Urothelium cell line (cell line): ENCODE measurements at regions not wholly inside any gene's neighbourhood (a gene's known extent, or its start where the extent isn't known, plus 50 kb on each side); places are given as distances from the start of the nearest gene placed in this dataset.
"Not testable (repeated sequence)": the region's sequence is repeated elsewhere in the genome, so short reads cannot be mapped to it uniquely, and the experiment has no call there.

ENCODE experiments used
- DNase-seq: peaks from one replicate; pipeline ENCODE4 v3.0.0; 2011; ENCODE audit warnings: low spot score, mixed read lengths
- FAIRE-seq: peaks from 2 replicates; lab custom pipeline; 2011; peaks lifted over from hg19 to GRCh38; lab: Jason Lieb, UNC

DNA sequence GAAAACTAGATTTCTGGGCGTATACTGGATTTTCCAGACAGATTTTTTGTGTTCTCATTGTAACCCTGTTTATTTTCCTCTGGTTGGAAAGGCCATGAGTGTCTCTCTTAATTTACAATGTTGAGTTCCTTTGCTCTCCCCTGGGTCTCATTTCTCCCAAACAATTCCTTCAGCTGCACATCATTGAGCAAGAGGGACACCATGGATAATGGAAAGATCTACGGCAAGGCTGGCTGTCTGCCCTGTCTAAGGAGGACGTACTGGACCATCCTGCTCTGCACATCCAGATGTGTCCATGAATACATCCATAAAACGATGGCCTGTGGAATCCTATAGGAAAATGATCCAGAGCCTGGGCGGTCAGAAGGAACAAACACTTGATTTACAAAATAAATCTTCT lies 258.1 kb upstream of the MCTP2 start:
- FAIRE-seq = no peak
- DNase-seq = no peak

DNA sequence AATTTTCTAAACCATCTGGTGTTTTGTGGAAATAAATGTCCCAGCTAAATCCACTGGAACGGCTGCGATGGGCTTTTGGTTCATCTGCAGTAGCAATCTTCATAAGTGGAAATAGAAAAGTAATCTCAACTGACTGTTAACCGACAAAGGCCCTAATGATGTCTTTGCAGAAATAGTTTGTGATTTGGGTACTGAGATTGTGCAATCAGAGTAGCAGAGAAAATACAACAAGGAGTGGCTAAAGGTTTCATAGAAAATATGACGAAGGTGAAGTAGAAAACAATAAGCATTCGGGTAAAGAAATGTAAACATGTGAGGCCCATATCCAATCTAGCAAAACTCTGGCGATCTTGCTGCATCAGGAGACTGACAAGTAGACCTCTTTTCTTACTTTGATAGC lies 262.6 kb upstream of the MCTP2 start:
- DNase-seq = no peak

DNA sequence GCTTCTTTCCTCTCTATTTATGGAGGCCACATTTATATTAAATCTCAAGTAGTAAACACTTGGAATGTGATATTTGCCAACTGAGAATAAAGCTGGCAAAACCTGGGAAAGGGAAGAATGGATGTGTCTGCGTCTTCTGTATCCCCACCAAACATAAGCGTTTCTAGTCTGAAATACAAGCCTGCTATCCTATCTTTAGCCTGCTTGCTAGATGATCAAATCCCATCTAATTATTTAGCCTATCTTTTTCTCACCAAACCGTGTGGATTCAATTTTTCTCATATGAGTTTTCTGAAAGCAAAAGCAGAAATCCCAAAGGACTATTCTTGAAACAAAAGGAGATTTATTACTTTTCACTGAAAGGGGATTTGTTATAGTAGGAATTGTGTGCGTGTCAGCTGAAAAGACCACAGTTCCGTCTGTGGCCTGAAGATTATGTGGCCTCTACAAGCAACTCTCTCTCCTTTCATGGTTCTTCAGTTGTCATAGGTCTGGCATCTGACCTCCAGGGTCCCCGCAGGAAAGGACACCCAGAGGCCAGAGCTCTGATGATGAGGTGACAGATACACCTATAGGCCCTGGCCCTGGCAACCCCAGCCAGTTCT lies 266.0 kb upstream of the MCTP2 start:
- DNase-seq = no peak
- FAIRE-seq = no peak

More for the DNA sequence above, 262.6 kb upstream of the MCTP2 start:
- FAIRE-seq = no peak

DNA sequence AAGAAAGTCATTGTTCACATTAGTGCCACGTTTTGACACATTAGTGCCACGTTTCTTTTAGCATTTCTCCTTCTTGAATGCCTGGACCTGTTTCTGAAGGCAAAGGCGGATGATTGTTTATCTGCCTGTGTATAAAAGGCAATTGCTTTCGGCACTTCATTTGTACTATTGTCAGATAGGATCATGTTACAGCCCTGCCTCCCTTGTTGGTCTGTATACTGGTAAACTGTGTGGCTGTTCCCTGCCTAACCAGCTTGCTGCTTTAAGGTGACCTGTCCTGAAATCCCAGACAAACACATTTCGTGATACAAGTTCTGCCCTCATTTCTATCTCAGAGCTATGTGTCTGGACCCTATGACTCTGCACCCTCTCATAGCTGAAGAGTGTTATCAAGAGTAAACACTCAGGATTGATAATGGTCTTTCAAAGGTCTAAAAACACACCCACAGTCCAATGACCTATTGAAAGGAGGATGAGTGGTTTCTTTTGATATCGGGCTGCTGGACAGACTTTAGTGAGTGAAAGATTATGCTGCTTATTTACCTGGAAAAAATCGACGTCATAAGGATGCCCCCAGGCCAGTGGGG lies 276.3 kb upstream of the MCTP2 start:
- FAIRE-seq = peak; percentile 17

DNA sequence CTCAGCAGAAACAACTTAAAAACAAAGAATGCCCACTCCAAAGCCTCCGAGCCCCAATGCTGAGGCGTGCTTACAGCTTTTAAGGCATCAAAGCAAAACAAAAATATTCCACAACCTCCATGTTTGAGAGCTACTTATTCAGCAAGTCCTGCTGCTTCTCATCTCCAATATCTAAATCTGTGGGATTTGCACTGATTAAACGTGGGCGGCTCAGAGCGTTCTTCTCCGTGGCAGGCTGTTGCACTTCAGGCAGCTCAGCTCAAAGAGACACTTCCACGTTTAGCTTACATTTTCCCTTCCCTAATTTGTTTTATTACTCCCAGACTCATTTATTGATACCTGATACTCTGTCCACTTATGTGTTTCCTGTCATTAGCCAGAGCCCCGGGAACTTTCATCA lies 282.6 kb upstream of the MCTP2 start:
- FAIRE-seq = no peak
- DNase-seq = no peak

More for the DNA sequence above, 276.3 kb upstream of the MCTP2 start:
- no peak for DNase-seq

DNA sequence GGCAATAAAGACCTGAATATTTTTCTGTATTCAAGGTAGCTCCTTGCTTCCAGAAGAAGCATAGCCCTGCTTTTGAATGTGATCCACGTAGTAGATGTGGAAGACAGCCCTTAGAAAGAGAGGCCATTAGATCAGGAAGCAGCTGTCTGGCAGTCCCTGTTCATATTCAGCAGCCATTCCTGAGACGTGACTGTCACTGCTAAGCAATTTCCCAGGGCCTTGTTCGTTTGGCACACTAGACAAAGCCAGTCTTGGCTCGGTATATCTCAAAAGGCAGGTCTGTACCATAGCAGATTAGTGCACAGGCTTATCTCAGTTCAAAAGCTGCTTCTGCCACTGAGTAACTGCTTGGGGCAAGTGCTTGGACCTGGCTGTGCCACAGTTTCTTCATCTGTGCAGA lies 287.8 kb upstream of the MCTP2 start:
- FAIRE-seq (no peak), DNase-seq (no peak)

DNA sequence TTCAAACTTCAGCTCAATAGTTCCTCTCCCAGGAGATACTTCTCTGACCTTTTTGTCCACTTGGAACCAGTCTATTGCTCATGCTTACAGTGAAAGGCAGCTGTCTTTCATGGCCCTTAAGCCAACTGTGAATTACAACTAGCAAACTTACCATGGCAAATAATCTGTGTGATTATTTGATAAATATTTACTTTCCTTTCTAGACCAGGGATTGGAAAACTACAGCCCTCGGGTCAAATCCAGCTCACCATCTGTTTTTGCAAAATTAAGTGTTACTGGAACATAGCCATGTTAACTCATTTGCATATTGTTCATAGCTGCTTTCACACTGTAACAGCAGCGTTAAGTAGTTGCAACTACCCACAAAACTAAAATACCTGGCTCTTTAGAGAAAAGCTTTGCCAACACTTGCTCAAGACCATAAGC lies 289.1 kb upstream of the MCTP2 start:
- DNase-seq (no peak), FAIRE-seq (no peak)

DNA sequence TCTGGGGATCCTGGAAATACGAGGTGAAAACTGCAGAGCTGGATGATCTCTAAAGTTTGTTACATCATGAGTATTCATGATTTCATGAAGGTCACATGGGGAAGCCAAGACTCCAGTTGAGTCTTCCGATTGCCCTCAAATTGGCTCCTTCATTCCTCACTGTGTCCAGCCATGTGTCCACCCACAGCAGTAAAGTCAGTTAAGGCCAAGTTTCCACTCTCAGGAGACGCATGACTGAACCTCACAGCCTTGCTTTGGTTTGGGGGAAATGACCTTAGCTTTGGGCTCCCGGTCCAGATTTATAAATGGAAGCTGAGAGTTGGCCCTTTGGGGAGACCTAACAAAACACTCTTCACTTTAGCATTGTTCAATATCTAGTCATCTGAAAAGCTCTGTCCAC lies 289.7 kb upstream of the MCTP2 start:
- no peak for DNase-seq
- FAIRE-seq = no peak

DNA sequence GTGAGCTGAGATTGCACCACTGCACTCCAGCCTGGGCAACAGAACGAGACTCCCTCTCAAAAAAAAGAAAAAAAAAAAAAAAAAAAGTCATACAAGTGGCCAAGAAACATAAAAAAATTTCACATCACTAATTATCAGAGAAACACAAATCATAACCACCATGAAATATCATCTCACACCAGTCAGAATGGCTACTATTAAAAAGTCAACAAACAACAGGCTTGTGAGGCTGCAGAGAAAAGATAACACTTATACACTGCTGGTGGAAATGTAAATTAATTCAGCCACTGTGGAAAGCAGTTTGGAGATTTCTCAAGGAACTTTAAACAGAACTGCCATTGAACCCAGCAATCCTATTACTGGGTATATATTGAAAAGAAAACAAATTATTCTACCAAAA lies 291.1 kb upstream of the MCTP2 start:
- DNase-seq = no peak

DNA sequence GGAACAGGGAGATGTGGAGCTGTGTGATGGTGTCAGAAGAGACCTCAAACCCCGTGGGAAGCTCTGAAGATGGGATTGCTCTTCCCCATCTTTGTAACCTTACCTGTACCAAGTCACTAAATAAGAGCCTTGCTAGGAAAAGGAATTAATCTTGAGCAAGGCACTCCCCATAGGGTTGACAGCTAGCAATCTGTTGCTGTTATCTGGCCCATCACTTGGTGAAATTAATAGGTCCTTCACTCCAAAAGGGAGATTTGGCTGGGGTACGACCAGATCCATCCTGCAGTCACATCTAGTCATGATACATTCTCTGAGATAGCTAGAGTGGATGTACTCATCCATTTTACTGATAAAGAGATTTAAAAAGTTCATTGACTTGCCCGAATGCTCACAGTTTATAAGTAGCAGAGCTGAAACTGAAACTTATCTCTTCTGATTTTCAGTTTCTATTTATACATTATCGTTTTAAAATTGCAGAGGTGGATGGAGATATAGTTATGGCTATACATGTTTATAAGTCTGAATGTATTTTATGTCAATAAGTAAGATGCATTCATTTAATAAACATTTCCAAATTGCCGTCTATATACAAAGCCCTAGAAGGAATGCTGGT lies 299.1 kb upstream of the MCTP2 start:
- DNase-seq = no peak
- FAIRE-seq = no peak

More for the DNA sequence above, 291.1 kb upstream of the MCTP2 start:
- FAIRE-seq = no peak

DNA sequence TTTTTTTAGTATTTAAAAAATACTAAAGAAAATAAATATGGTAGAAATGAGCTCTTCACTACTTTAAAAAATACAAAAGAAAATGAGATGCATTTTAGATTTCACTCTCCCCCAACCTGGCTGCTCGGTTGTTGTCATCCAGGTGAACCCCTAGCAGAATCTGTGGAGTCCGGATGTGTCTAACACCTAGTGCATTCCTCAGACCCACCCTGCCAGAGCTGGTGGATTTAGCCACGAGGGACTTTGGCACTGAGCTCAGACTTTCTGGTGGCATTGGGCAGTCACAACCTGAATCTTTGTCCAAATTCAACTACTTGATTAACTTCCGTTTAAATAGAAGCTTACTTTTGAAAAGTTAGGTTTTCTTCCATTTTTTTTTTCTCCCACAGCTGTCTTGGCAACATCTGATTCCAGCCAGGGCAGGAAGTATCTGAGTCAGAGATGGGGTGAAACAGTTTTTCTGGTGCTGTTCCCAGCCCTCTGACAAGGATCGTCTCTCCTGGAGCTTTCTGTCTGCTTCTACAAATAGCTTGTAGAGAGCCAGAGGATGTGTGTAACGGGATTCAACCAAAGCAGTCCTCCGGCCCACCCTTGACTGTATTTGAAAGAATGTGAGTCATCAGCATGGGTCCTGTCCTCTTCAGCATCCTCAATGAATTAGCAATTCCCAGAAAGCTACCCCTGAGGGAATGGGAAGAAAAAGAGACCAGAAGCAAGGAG lies 301.8 kb upstream of the MCTP2 start:
- DNase-seq (peak; percentile 61), FAIRE-seq (no peak)

DNA sequence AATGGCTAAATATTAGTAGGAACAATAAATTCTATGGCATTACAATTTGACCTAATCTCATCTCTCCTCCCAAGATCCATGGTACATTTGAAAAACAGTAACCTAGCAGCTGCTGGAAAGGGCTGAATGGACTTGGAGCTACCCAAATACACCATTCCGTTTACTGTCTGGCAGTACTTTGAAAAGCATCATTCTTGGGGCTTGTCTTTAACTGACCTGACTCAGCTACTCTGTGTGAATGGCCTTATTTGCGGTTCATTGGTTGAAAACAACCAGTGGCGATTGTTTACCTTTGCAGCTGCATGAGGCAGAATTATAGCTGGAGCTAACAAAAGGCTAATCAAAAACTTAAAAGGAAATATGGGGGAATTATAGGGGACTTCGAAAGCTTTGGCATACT lies 311.2 kb upstream of the MCTP2 start:
- no peak for DNase-seq
- no peak for FAIRE-seq

DNA sequence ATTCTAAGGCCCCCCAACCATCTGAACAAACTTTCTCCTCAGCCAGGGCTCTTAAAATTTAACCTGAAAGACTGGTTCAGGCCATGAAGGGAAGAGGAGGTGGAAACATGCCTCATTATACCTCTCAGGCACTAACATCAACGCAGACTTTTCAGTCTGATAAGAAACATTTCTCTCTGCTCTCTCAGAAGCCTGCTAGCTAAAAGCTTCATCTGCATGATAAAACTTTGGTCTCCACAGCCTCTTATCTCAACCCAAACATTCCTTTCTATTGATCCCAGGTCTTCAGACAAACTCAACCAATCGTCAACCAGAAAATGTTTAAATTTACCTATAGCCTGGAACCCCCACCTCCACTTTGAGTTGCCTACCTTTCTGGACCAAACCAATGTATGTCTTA lies 312.6 kb upstream of the MCTP2 start:
- DNase-seq, FAIRE-seq: not testable (repeated sequence)

DNA sequence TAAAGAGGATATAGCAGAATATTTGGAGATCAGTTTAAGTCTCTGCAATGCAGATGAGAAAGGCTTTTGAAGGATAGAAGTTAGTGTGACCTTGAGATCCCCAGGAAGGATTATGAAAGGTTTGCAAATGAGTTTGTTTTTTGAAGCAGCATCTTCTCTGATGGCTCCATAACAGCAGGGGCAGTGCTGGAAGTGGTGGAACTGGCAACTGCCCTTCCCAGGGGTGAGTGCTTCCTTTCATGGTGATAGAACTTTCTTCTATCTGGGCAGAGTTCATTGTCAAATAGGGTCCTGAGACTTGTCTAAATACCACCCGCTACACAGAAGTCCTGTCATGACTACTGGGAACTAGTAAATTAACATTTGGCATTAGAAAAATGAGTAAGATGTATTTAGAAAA lies 314.2 kb upstream of the MCTP2 start:
- no peak for DNase-seq
- no peak for FAIRE-seq

DNA sequence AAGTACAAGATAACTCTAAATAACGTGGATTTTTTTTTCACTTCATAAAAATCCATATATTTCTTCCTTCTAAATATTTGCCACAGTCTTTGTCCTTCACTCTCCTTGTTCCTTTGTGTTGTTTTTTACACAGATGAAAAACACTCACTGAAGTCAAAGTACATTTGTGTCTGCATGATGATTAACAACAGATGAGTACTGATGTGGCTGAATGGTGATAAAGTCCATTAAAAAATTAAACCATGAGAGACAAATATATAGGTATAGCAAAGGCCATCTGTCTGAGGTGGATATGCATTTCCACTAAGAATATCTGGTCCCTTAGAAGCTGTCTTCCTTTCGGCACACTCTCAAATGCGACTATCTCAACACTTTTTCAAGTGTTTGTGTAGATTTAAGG lies 317.5 kb upstream of the MCTP2 start:
- FAIRE-seq = no peak
- no peak for DNase-seq

DNA sequence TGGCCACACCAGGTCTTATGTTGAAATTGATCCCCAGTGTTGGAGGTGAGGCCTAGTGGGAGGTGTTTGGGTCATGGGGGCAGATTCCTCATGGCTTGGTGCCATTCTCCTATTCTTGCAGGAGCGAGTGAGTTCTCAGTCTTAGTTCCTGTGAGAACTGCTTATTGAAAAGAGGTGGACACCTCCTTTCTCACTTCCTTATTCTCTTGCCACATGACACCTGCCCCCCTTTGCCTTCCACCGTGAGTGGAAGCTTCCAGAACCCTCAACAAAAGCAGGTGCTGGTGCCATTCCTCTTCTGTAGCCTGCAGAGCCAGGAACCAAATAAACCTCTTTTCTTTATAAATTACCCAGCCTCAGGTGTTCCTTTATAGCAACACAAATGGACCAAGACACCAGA lies 318.1 kb upstream of the MCTP2 start:
- FAIRE-seq = no peak
- DNase-seq = no peak

DNA sequence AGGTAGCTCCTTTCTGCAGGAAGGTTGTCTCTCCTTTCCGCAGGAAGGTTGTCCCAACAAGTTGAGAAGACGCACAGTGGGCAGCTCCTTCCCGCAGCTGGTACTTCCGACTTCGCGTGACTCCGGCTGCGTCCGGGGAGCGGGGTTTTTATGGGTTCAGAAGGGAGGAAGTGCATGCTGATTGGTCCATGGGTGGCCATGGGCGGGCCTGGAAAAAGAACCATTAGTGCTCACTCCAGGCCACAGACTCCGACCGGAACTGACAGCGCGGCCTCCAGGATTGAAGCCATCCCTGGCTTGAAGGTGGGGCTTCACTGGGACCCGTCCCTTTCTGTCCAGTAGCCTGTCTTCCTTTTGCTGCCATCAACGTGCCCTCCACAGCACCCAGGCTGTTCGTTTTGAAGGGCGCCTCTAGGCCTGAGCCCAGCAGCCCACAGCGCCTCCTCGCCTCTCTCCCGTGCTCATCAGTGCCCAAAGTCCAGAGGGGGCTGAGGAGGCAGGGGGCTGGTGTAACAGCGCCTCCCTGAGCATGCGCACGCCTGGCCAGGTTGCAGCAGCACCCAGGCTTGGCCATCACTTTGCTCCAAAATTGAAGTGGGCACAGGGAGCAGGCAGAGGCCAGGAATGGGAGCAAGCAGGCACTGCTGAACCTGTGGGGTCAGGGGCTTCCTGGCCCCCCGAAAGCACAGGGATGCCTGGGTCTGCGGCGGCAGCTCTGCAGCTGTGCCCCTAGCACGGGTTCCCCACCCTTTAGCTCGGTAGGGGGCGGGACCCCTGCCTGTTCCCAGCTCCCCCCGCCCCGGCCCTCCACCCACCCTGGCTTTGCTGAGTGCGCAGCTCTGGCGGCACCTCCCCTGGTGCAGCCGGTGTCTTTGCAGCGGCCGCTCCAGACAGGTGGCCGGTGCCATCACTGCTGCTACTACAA lies 330.6 kb upstream of the MCTP2 start:
- DNase-seq (peak; percentile 86), FAIRE-seq (peak; percentile 76)

DNA sequence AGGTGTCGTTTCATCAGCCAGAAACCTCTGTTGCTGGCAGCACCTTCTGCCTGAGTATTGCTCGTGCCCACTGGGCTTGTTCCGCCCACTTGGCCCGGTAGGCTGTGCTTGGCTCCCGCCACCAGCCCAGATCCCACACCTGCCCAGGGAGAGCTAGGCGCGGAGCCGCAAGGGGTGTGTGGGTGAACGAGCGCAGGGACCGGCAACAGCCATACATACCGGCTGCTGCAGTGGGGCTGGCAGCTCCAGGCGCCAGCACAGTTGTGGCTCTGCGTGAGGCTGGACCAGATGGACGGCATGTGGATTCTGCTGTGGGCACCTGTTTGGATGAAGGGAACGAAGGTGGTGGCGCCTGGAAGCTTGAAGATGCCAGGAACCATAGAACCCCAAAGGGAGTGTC lies 331.5 kb upstream of the MCTP2 start:
- peak; percentile 9 for FAIRE-seq
- peak; percentile 39 for DNase-seq

DNA sequence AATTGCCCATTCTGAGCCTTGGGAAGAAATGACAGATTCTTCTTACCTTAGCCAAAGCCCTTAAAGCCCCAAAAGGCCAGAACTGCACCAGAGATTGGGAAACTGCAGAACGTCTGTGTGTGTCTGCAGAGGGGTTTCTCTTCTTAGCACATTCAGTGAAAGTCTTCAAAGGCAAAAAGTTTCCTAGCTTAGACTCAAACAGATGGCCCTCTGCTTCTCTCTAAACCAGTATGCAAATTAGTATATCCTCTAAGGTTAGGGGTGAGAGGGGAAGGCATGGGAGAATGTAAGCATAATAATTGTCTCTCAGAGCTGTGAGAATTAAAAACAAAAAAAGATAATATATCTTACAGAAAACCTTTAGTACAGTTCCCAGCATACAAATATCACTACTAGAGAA lies 334.0 kb upstream of the MCTP2 start:
- no peak for DNase-seq
- no peak for FAIRE-seq

DNA sequence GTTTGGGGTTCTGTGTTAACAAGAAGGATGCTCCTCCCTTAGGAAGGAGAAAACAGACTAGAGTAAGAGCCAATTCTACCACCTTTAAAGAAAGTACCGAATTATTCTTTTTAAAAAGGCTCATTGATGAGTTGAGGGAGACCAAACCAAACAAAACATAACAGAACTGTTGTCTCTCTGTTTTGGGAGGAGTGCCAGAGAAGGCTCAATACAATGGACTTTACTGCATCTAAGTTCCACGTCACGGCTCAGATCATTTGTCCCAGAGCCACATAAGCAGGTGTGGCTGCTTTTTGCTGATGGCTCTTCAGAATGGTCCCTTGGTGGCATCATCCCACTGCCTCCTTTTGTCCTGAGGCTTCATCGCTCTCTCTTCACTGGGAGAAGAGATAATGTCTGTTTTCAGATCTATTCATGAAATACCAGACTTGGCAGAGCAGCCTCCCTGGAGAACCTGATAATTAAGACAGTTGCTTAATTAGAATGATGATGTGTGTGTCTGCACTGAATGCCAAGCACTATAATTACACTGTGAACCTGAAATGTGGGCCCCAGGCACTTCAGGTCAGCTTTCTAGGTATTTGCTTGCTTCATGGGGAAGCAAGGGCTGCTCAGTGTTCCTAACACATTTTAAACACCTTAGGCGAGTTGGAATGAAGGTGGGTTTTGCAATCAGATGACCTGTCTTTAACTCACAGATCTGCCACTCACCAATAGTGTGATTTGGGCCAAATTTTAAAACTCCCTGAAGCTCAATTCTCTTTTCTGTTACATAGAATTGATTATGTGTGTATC lies 335.2 kb upstream of the MCTP2 start:
- FAIRE-seq (no peak), DNase-seq (no peak)
